Gastrocnemius medialis (tissue), 4 donors: ENCODE measurements at regions not wholly inside any gene's neighbourhood (a gene's known extent, or its start where the extent isn't known, plus 50 kb on each side); places are given as distances from the start of the nearest gene placed in this dataset.

Source experiments
- ATAC-seq, 2 donors: fragments of 150-250 bp; one replicate each; pipeline ENCODE4 v1.9.1; 2016
- DNase-seq, 2 donors: peaks; one replicate each; pipeline ENCODE4 v3.0.0-alpha.2; 2019
- H3K27ac ChIP-seq, 4 donors: fragments of 200-600 bp; sonication (generic); 1 replicate in 1 of 4; 2 replicates in 3 of 4; pipeline ENCODE4 v1.5.1; 2016 to 2018; ENCODE audit warnings: mild to moderate bottlenecking in 2 of 4, moderate library complexity in 1 of 4
- H3K27me3 ChIP-seq, 3 donors: fragments of 200-600 bp; sonication (generic) in 2 of 3; 1 replicate in 1 of 3; 2 replicates in 2 of 3; pipeline versions ENCODE4 v1.5.1 to v1.6.0; 2016 to 2019; ENCODE audit warnings: mild to moderate bottlenecking in 1 of 3, moderate library complexity in 1 of 3
- H3K36me3 ChIP-seq, 2 donors: fragments of 200-600 bp; sonication (generic) in 1 of 2; one replicate each; pipeline ENCODE4 v1.5.1; 2017 to 2018
- H3K4me1 ChIP-seq, 2 donors: fragments of 200-600 bp; sonication (generic) in 1 of 2; one replicate each; pipeline ENCODE4 v1.5.1; 2016 to 2017; ENCODE audit warnings: mild to moderate bottlenecking in 2 of 2
- H3K4me3 ChIP-seq, 4 donors: fragments of 200-600 bp; sonication (generic) in 3 of 4; 1 replicate in 1 of 4; 2 replicates in 3 of 4; pipeline ENCODE4 v1.5.1; 2016 to 2019; ENCODE audit warnings: mild to moderate bottlenecking in 2 of 4
- H3K9me3 ChIP-seq, 3 donors: fragments of 200-600 bp; sonication (generic) in 2 of 3; 1 replicate in 1 of 3; 2 replicates in 2 of 3; pipeline ENCODE4 v1.5.1; 2016 to 2019
- CTCF ChIP-seq, 5 experiments: fragments of 450-650 bp in 3 of 5; fragments of 200-600 bp in 2 of 5; sonication (generic) in 2 of 5; IDR thresholded peaks in 4 of 5; conservative IDR thresholded peaks in 1 of 5; 1 replicate in 4 of 5; 2 replicates in 1 of 5; pipeline ENCODE4 v1.5.1; 2016 to 2019; ENCODE audit warnings: antibody characterized with exemption in 5 of 5, mild to moderate bottlenecking in 3 of 5, moderate library complexity in 3 of 5
- POLR2A ChIP-seq, 2 donors: fragments of 450-650 bp; IDR thresholded peaks; one replicate each; pipeline ENCODE4 v1.6.1; 2017; ENCODE audit warnings: antibody characterized with exemption in 2 of 2, mild to moderate bottlenecking in 2 of 2, moderate library complexity in 2 of 2
- in situ Hi-C, 4 donors: fragments of 200-750 bp; cut with MboI; loops; one replicate each; pipeline versions ENCODE4 v1.15.0 to v1.8.0; 2017; ENCODE audit warnings: low sequenced_read_pairs in 4 of 4
- intact Hi-C: fragments of 100-400 bp; cut with DNase I; formaldehyde crosslinking; loops from one replicate; pipeline ENCODE4 v1.15.1; 2023; ENCODE audit warnings: low total_unique reads

GRCh38 chr13:81722456-81722855, 1381.5 kb upstream of the SPRY2 start:
- no peak for DNase-seq
- H3K27ac ChIP-seq = no peak overlapping the region
- intact Hi-C loops (no loop called here), in situ Hi-C loops (no loop called here)
- H3K36me3 ChIP-seq = no peaks in the 10 kb centered on the region
- ATAC-seq = no peak
- TF ChIP-seq CTCF (IDR thresholded peaks at IDR 0.05 in 4 of 5, conservative IDR thresholded peaks at IDR 0.05 in 1 of 5) (no peak), POLR2A (IDR thresholded peaks at IDR 0.05) (no peak)
- no peak overlapping the region for H3K4me3 ChIP-seq
- H3K9me3 ChIP-seq = no peaks in the 10 kb centered on the region
- H3K4me1 ChIP-seq = no peaks in the 10 kb centered on the region
- H3K27me3 ChIP-seq = no peaks in the 10 kb centered on the region

GRCh38 chr13:81721400-81721799, 1380.5 kb upstream of the SPRY2 start:
- TF ChIP-seq CTCF (IDR thresholded peaks at IDR 0.05 in 4 of 5, conservative IDR thresholded peaks at IDR 0.05 in 1 of 5) (no peak), POLR2A (IDR thresholded peaks at IDR 0.05) (no peak)
- H3K27ac ChIP-seq = no peak overlapping the region
- H3K4me1 ChIP-seq = no peaks in the 10 kb centered on the region
- no peak overlapping the region for H3K4me3 ChIP-seq
- ATAC-seq (no peak), DNase-seq (no peak)
- H3K36me3 ChIP-seq = no peaks in the 10 kb centered on the region
- intact Hi-C loops (no loop called here), in situ Hi-C loops (no loop called here)
- H3K9me3 ChIP-seq = no peaks in the 10 kb centered on the region
- no peaks in the 10 kb centered on the region for H3K27me3 ChIP-seq

GRCh38 chr13:81714513-81714912, 1373.6 kb upstream of the SPRY2 start:
- Histone ChIP-seq H3K4me3 (no peak overlapping the region), H3K27ac (no peak overlapping the region), H3K36me3 (no peaks in the 10 kb centered on the region), H3K4me1 (no peaks in the 10 kb centered on the region), H3K9me3 (no peaks in the 10 kb centered on the region), H3K27me3 (no peaks in the 10 kb centered on the region)
- ATAC-seq = no peak
- no peak for TF ChIP-seq CTCF (IDR thresholded peaks at IDR 0.05 in 4 of 5, conservative IDR thresholded peaks at IDR 0.05 in 1 of 5)
- TF ChIP-seq POLR2A (IDR thresholded peaks at IDR 0.05) = no peak
- intact Hi-C loops = no loop called here
- no peak for DNase-seq
- in situ Hi-C loops = no loop called here

DNA sequence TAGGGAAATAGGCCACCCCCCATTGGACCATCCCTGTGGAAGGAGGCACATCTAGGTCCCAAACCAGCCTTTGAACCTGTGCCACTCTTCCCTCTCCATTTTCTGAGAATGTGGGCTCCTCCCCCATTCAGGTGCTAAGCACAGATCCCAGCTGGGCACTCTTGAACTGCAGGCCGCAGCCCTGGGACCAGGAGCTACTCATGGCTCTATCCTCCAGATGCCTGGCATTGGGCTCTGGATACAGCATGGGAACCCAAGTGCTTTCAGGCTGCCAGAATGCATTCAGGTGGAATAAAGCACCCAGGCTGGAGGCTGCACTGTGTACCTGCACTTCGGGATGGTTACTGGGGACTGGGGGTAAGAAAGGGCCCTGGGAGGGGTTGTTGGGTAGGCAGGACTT, 1372.3 kb upstream of the SPRY2 start:
- ATAC-seq = no peak

More for the DNA sequence above, 1372.3 kb upstream of the SPRY2 start:
- Histone ChIP-seq H3K36me3 (no peaks in the 10 kb centered on the region), H3K27me3 (no peaks in the 10 kb centered on the region), H3K4me3 (no peak overlapping the region), H3K4me1 (no peaks in the 10 kb centered on the region), H3K27ac (no peak overlapping the region), H3K9me3 (no peaks in the 10 kb centered on the region)
- no peak for DNase-seq
- TF ChIP-seq CTCF (IDR thresholded peaks at IDR 0.05 in 4 of 5, conservative IDR thresholded peaks at IDR 0.05 in 1 of 5) = no peak
- TF ChIP-seq POLR2A (IDR thresholded peaks at IDR 0.05) = no peak
- in situ Hi-C loops = no loop called here
- intact Hi-C loops = no loop called here
